Fibroblast of skin of abdomen (primary cell): ENCODE measurements at regions not wholly inside any gene's neighbourhood (a gene's known extent, or its start where the extent isn't known, plus 50 kb on each side); places are given as distances from the start of the nearest gene placed in this dataset.
A peak's percentile ranks its signal among the peaks of the same experiment; 100 is the strongest.
"Not testable (repeated sequence)": the region's sequence is repeated elsewhere in the genome, so short reads cannot be mapped to it uniquely, and the experiment has no call there.

ENCODE experiments used
- DNase-seq: peaks from one replicate; pipeline ENCODE4 v3.0.0-alpha.2; 2013

DNA sequence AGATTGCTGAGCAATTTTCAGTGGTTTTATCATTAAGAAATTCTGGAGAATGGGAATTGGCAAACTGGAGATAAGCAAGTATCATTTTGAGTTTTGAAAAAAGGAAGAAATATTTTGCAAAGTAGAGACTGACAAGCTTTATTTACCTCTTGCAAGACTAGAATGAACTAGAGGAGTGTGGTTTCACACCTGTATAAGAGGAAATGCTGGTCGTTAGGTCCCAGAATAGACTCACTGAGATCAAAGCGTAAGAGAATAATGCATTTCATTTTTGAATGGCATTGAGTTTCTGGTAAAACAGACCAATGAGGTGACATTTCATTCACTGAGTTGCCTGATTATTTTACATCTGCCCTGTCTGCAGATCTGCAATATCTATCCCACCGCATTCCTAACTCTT is 308.1 kb downstream of the ADGRL2 start:
- DNase-seq = no peak

DNA sequence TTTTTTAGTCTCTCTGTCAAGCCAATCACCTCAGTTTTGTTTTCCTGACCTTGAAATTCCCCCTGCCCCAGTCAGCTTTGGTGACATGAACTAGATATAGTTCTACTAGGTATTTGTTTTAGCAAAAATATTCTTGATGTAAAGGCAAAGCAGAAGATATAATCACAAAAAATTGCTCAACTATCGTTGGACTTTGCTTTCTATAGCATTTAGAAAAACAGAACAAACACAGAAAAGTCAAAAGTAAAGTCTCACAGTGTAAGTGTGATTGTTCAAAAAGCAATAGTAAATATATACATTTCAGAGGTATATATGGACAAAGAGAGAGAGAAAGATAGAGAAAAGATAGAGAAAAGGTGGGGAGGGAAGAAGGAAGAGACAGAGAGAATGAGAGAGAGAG is 305.9 kb downstream of the ADGRL2 start:
- no peak for DNase-seq

DNA sequence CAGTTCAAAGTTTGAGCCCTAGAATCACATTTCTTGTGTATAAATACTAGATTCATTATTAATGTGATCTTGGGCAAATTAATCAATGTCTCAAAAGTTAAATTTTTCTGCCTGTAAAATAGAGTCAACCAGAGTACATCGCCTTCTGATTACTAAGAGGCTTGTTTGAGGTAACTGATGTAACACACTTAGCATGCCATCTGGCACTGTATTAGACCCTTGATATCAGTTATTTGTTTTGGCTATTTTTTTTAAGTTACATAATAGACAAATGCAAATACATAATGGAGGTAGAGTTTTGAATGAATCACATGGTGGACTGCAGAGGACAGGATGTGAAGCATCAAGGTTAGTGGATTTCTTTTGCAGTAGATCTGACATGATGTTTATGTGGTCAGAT is 298.4 kb downstream of the ADGRL2 start:
- no peak for DNase-seq

DNA sequence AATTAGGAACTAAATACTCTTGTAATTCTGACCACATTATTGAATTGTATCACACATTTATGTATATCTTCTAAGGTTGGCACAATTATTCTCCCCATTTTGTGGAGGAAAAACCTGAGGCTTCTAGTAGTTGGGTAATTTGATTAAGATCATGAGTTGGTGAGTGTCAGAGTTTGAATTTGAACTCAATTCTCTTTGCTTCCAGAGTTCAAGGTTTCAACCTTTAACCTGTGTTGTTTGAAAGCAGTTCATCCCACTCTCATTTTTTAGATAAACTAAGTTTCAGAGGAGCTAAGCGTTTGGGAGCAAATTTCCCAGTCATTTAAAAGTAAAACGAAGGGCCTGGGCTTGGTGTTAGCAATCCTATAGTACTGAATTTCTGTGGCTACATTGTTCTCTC is 293.4 kb downstream of the ADGRL2 start:
- no peak for DNase-seq

DNA sequence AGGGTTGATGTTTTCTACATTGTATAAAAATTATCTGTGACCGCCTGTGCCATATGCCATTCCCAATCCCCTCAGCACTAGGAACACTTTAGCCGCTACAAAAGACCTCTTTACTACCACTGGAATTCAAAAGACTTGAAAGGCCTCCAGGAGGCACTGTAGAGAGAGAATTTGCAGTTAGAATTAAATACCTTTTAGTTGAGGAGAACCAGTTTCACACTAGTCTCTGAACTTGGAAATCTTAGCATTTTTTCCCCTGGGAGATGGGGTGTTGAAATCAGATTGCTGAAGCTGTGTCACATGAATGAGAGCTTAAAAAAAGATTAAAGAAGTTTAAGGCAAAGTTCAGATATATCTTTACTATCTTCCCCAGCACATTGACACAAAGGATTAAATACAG is 291.0 kb downstream of the ADGRL2 start:
- DNase-seq = peak; percentile 4

DNA sequence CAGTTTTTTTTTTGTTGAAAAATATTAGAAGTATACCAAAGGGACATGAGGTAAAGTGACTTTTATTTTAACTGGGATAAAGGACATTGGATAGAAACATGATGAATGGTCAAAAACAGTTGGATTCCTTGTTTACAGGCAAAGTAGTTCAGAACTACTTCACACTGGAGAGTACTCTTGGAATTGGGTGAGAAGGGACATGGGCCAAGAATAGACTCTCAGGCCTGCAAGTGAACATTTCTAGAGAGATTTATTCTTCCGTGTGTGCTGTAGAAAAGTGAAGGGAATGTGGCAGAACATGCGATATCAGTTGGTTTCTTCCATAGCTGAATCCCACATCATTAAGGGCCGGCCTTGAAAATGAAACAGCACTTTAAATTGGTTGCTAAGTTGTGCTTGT is 290.5 kb downstream of the ADGRL2 start:
- DNase-seq = no peak

GRCh38 chr1:82090104-82090503 is 289.4 kb downstream of the ADGRL2 start:
- no peak for DNase-seq

- DNase-seq = peak; percentile 36
These were observed 286.0 kb downstream of the ADGRL2 start for GRCh38 chr1:82086739-82087138.

GRCh38 chr1:82079607-82080006 is 278.9 kb downstream of the ADGRL2 start:
- DNase-seq = no peak

DNA sequence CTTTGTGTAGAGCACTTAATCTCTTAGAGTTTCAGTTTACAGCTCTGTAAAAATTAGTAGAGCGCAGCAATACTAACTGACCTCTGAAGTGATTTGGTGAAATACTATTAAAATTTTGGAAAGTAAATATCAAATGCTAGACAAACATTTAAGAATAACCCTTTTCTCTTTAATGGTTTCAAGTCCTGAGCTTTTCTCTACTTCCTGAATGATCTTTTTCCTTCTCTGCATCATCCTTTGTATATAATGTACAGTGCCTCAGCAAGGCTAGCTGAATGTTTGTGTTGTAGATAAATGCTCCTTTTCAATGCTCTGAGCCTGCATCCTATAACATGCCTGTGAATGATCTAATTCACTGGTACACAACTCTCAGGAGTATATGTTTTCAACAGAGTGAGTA is 272.9 kb downstream of the ADGRL2 start:
- no peak for DNase-seq

DNA sequence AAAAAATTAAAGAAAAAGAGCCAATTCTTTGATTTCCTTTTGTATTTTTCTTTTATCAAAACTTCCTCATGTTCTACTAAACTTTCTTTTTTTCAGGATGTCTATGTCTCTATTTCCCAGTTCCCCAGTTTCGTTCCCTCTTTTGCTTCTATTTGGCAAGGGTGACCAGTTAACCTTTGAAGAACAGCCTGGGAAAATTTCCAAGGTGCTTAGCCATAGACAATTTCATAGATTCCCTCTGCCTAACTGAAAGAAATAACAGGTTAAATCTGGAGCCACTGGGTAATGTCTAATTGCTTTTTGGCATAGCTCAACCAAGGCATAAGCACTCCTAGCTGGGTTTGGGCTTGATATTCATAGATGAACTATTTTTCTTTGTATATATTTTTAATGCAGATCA is 272.3 kb downstream of the ADGRL2 start:
- no peak for DNase-seq

GRCh38 chr1:82065916-82066315 is 265.2 kb downstream of the ADGRL2 start:
- DNase-seq = no peak

GRCh38 chr1:82064691-82065090 is 264.0 kb downstream of the ADGRL2 start:
- DNase-seq = no peak

- no peak for DNase-seq
These were observed 261.5 kb downstream of the ADGRL2 start for GRCh38 chr1:82062206-82062605.

GRCh38 chr1:82059959-82060358 is 259.2 kb downstream of the ADGRL2 start:
- peak; percentile 77 for DNase-seq

DNA sequence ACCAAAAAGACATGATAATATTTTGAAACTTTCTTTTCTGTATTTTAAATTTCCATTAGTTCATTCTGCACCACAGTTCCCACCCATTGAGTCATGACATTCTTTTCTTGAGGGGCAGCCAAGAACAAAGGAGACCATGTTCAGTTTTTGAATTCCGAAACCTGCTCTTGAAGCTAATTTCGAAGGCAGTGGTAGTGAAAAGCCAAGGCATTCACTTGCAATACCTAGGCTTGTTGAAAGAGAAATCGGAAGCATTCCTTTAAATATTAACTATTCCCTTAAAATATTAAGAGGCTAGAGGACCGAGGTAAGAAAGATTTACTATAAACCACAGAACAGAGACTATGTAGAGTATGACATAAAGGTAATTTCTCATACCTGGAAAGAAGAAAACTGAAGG is 256.3 kb downstream of the ADGRL2 start:
- DNase-seq = no peak

GRCh38 chr1:82055375-82055774 is 254.6 kb downstream of the ADGRL2 start:
- DNase-seq = not testable (repeated sequence)

DNA sequence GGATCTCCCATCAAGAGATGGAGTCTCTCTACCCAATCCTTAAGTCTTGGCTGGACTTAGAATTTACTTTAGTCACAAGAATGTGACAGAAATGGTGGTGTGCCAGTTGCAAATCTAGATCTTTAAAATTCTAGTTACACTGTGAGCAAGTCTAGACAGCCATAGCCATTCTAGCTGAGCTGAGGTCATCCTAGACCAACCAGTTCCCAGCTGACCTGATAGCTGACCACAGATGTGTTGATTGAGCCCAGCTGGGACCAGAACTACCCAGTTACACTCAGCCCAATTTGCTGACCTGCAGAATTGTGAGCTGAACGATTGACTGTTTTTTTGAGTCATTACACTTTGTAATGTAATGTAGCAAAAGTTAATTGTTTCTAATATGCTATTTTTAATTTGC is 251.8 kb downstream of the ADGRL2 start:
- no peak for DNase-seq

DNA sequence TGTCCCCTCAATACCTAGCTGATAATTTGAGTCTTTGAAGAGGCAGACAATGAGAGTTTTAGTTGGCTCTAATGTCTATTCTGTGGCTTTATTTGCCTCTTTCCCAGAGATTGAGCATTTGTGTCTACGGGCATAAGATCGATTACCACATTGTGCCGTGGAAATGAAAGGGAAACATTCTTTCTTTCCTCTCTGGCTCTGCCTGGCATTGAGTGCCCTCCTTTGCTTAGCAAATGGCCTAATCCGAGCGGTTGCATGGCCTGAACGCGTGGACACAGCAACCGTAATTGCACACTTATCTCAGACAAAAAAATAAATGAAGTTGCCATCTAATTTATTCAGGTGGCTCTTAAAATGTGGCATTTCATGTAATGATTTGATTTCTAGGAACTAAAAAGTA is 247.9 kb downstream of the ADGRL2 start:
- no peak for DNase-seq

- no peak for DNase-seq
These were observed 244.5 kb downstream of the ADGRL2 start for GRCh38 chr1:82045221-82045620.

- no peak for DNase-seq
These were observed 243.8 kb downstream of the ADGRL2 start for GRCh38 chr1:82044536-82044935.

- no peak for DNase-seq
These were observed 243.4 kb downstream of the ADGRL2 start for GRCh38 chr1:82044111-82044510.

- no peak for DNase-seq
These were observed 241.7 kb downstream of the ADGRL2 start for GRCh38 chr1:82042306-82043060.
